ENCODE measurements at regions not wholly inside any gene's neighbourhood (a gene's known extent, or its start where the extent isn't known, plus 50 kb on each side); places are given as distances from the start of the nearest gene placed in this dataset.

- peaks cover 6% of the 10 kb centered on the region for H3K27me3 Mint-ChIP-seq (ENCODE audit: low read depth, unreplicated experiment)
- DNase-seq (ENCODE audit: low read depth) (no peak), FAIRE-seq (no peak)
- H3K4me3 ChIP-seq (ENCODE audit: insufficient read depth, low read depth, low read length), result no peak overlapping the region
- peaks cover 2% of the 10 kb centered on the region for H3K9me3 Mint-ChIP-seq (ENCODE audit: unreplicated experiment)
- H3K9ac ChIP-seq (ENCODE audit: low read length), result no peak overlapping the region
- H3K27ac ChIP-seq (ENCODE audit: low read depth, low read length), result no peak overlapping the region
- no peaks in the 10 kb centered on the region for H3K4me1 ChIP-seq (ENCODE audit: insufficient read depth, low read length)
- no peaks in the 10 kb centered on the region for H3K9me3 ChIP-seq (ENCODE audit: insufficient read depth, low read depth, low read length)
- no peak overlapping the region for H2AFZ ChIP-seq (ENCODE audit: low read depth, low read length)
- no peaks in the 10 kb centered on the region for H4K20me1 ChIP-seq (ENCODE audit: insufficient read depth, low read length)
- no peaks in the 10 kb centered on the region for H3K27me3 ChIP-seq (ENCODE audit: insufficient read depth, low read length)
- H3K36me3 Mint-ChIP-seq (ENCODE audit: low read depth, unreplicated experiment), result peaks cover 2% of the 10 kb centered on the region
- H3K36me3 ChIP-seq (ENCODE audit: insufficient read depth, low read length), result no peaks in the 10 kb centered on the region
- no peaks in the 10 kb centered on the region for H3K79me2 ChIP-seq (ENCODE audit: insufficient read depth, low read length)
- H3K27ac Mint-ChIP-seq (ENCODE audit: unreplicated experiment), result no peak overlapping the region
- no peak for TF ChIP-seq EZH2 (IDR thresholded peaks at IDR 0.05; ENCODE audit: insufficient read depth, low read length)
- TF ChIP-seq, protein P1, sequence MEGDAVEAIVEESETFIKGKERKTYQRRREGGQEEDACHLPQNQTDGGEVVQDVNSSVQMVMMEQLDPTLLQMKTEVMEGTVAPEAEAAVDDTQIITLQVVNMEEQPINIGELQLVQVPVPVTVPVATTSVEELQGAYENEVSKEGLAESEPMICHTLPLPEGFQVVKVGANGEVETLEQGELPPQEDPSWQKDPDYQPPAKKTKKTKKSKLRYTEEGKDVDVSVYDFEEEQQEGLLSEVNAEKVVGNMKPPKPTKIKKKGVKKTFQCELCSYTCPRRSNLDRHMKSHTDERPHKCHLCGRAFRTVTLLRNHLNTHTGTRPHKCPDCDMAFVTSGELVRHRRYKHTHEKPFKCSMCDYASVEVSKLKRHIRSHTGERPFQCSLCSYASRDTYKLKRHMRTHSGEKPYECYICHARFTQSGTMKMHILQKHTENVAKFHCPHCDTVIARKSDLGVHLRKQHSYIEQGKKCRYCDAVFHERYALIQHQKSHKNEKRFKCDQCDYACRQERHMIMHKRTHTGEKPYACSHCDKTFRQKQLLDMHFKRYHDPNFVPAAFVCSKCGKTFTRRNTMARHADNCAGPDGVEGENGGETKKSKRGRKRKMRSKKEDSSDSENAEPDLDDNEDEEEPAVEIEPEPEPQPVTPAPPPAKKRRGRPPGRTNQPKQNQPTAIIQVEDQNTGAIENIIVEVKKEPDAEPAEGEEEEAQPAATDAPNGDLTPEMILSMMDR (IDR thresholded peaks at IDR 0.05; ENCODE audit: insufficient read depth, low read depth, low read length), result no peak
- H3K4me3 Mint-ChIP-seq (ENCODE audit: unreplicated experiment), result no peak overlapping the region
- peaks cover 3% of the 10 kb centered on the region for H3K4me1 Mint-ChIP-seq (ENCODE audit: low read depth, unreplicated experiment)
- no peak overlapping the region for H3K4me2 ChIP-seq (ENCODE audit: low read length)
These were observed 90.7 kb upstream of the ATP2B1 start for GRCh38 chr12:89799316-89799715.

GRCh38 chr12:89797436-89797835 is 88.8 kb upstream of the ATP2B1 start:
- Mint-ChIP-seq H3K9me3 (ENCODE audit: unreplicated experiment) (peaks cover 2% of the 10 kb centered on the region), H3K27ac (ENCODE audit: unreplicated experiment) (no peak overlapping the region), H3K4me3 (ENCODE audit: unreplicated experiment) (no peak overlapping the region), H3K36me3 (ENCODE audit: low read depth, unreplicated experiment) (peaks cover 2% of the 10 kb centered on the region), H3K27me3 (ENCODE audit: low read depth, unreplicated experiment) (peaks cover 6% of the 10 kb centered on the region), H3K4me1 (ENCODE audit: low read depth, unreplicated experiment) (peaks cover 3% of the 10 kb centered on the region)
- Histone ChIP-seq H3K9me3 (ENCODE audit: insufficient read depth, low read depth, low read length) (no peaks in the 10 kb centered on the region), H3K4me3 (ENCODE audit: insufficient read depth, low read depth, low read length) (no peak overlapping the region), H3K79me2 (ENCODE audit: insufficient read depth, low read length) (no peaks in the 10 kb centered on the region), H3K9ac (ENCODE audit: low read length) (no peak overlapping the region), H3K27me3 (ENCODE audit: insufficient read depth, low read length) (no peaks in the 10 kb centered on the region), H3K36me3 (ENCODE audit: insufficient read depth, low read length) (no peaks in the 10 kb centered on the region), H2AFZ (ENCODE audit: low read depth, low read length) (no peak overlapping the region), H4K20me1 (ENCODE audit: insufficient read depth, low read length) (no peaks in the 10 kb centered on the region), H3K4me1 (ENCODE audit: insufficient read depth, low read length) (no peaks in the 10 kb centered on the region), H3K27ac (ENCODE audit: low read depth, low read length) (no peak overlapping the region), H3K4me2 (ENCODE audit: low read length) (no peak overlapping the region)
- DNase-seq (ENCODE audit: low read depth) (no peak), FAIRE-seq (no peak)
- TF ChIP-seq EZH2 (IDR thresholded peaks at IDR 0.05; ENCODE audit: insufficient read depth, low read length), result no peak
- TF ChIP-seq, protein P1 (IDR thresholded peaks at IDR 0.05; ENCODE audit: insufficient read depth, low read depth, low read length), result no peak

DNA sequence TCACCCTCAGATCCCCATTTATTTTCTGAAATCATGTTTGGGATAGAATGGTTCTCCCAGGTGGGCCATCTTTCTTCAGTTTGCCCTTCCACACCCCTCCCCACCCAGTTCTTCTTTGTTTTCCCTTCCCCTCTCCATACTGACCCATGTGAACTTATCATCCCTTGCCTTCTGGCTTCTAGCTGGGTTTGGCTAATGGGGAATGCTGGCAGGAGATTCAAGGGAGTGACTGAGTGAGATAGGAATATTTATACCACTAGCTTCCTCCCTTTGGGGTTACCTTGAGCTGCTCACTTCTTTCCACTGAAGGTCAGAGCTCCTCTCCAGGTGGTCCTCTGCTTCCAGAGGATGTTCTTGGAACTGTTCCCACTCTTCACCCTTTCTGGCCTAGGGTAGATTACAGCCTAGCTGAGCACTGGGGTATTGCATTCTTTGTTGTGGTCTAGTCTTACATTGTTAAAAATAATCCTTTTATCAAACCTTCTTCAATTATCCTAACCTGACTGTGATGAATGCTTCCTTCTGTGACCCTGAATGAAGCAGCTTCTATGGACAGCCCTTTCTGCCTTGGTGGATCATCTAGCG is 88.3 kb upstream of the ATP2B1 start:
- peaks cover 2% of the 10 kb centered on the region for H3K36me3 Mint-ChIP-seq (ENCODE audit: low read depth, unreplicated experiment)
- peaks cover 6% of the 10 kb centered on the region for H3K27me3 Mint-ChIP-seq (ENCODE audit: low read depth, unreplicated experiment)
- H3K4me3 ChIP-seq (ENCODE audit: insufficient read depth, low read depth, low read length), result no peak overlapping the region
- H3K27ac ChIP-seq (ENCODE audit: low read depth, low read length), result no peak overlapping the region
- H3K27me3 ChIP-seq (ENCODE audit: insufficient read depth, low read length), result no peaks in the 10 kb centered on the region
- peaks cover 2% of the 10 kb centered on the region for H3K9me3 Mint-ChIP-seq (ENCODE audit: unreplicated experiment)
- H3K4me3 Mint-ChIP-seq (ENCODE audit: unreplicated experiment), result no peak overlapping the region
- peaks cover 3% of the 10 kb centered on the region for H3K4me1 Mint-ChIP-seq (ENCODE audit: low read depth, unreplicated experiment)
- FAIRE-seq (no peak), DNase-seq (ENCODE audit: low read depth) (no peak)
- no peak overlapping the region for H2AFZ ChIP-seq (ENCODE audit: low read depth, low read length)
- TF ChIP-seq, protein P1 (IDR thresholded peaks at IDR 0.05; ENCODE audit: insufficient read depth, low read depth, low read length), result no peak
- no peak for TF ChIP-seq EZH2 (IDR thresholded peaks at IDR 0.05; ENCODE audit: insufficient read depth, low read length)
- no peak overlapping the region for H3K9ac ChIP-seq (ENCODE audit: low read length)
- no peak overlapping the region for H3K4me2 ChIP-seq (ENCODE audit: low read length)
- no peaks in the 10 kb centered on the region for H3K36me3 ChIP-seq (ENCODE audit: insufficient read depth, low read length)
- no peaks in the 10 kb centered on the region for H3K4me1 ChIP-seq (ENCODE audit: insufficient read depth, low read length)
- no peaks in the 10 kb centered on the region for H4K20me1 ChIP-seq (ENCODE audit: insufficient read depth, low read length)
- H3K27ac Mint-ChIP-seq (ENCODE audit: unreplicated experiment), result no peak overlapping the region
- no peaks in the 10 kb centered on the region for H3K9me3 ChIP-seq (ENCODE audit: insufficient read depth, low read depth, low read length)
- no peaks in the 10 kb centered on the region for H3K79me2 ChIP-seq (ENCODE audit: insufficient read depth, low read length)
